Neural cell (in vitro differentiated cells): ENCODE measurements at regions not wholly inside any gene's neighbourhood (a gene's known extent, or its start where the extent isn't known, plus 50 kb on each side); places are given as distances from the start of the nearest gene placed in this dataset.

ENCODE experiments used
- H2AFZ ChIP-seq: fragments of 200-600, 300-800 bp; sonication (generic), shearing (Covaris generic); 2 replicates; pipeline ENCODE4 v1.6.0; 2014; ENCODE audit warnings: low read depth, mild to moderate bottlenecking, antibody characterized with exemption, low read length, moderate library complexity
- H3F3A ChIP-seq: fragments of 200-600 bp; shearing (Covaris generic); 2 replicates; pipeline ENCODE4 v1.6.1; 2016; ENCODE audit warnings: mild to moderate bottlenecking, moderate library complexity, mixed read lengths, antibody characterized with exemption, low read length; ENCODE audit not compliant: insufficient read depth, poor library complexity, severe bottlenecking
- H3K27ac ChIP-seq: fragments of 200-600, 300-800 bp; sonication (generic), shearing (Covaris generic); 2 replicates; pipeline ENCODE4 v1.5.1; 2014; ENCODE audit warnings: mild to moderate bottlenecking, low read length, moderate library complexity
- H3K27me3 ChIP-seq: fragments of 300-800, 200-600 bp; sonication (generic), shearing (Covaris generic); 2 replicates; pipeline ENCODE4 v1.6.0; 2014; ENCODE audit warnings: mild to moderate bottlenecking, low read depth, low read length, moderate library complexity; ENCODE audit not compliant: insufficient read depth
- H3K36me3 ChIP-seq: fragments of 300-800, 200-600 bp; sonication (generic), shearing (Covaris generic); 2 replicates; pipeline ENCODE4 v1.5.1; 2014; ENCODE audit warnings: mild to moderate bottlenecking, antibody characterized with exemption, low read length, moderate library complexity; ENCODE audit not compliant: insufficient read depth
- H3K4me2 ChIP-seq: fragments of 300-800, 200-600 bp; sonication (generic), shearing (Covaris generic); 2 replicates; pipeline ENCODE4 v1.6.0; 2014; ENCODE audit warnings: mild to moderate bottlenecking, low read length
- H3K4me3 ChIP-seq: fragments of 300-800, 200-600 bp; sonication (generic), shearing (Covaris generic); 2 replicates; pipeline ENCODE4 v1.5.1; 2014; ENCODE audit warnings: mild to moderate bottlenecking, low read length, moderate library complexity
- H3K79me2 ChIP-seq: fragments of 200-600 bp; shearing (Covaris generic); replicated peaks from 2 replicates; pipeline ENCODE4 v1.6.0; 2014; ENCODE audit warnings: mild to moderate bottlenecking, low read length, moderate library complexity; ENCODE audit not compliant: insufficient read depth
- H3K9ac ChIP-seq: fragments of 300-800, 200-600 bp; sonication (generic), shearing (Covaris generic); 2 replicates; pipeline ENCODE4 v1.6.1; 2016; ENCODE audit warnings: mild to moderate bottlenecking, low read length, mixed read lengths
- H3K9me2 ChIP-seq: fragments of 200-600 bp; shearing (Covaris generic); 2 replicates; pipeline ENCODE4 v1.6.1; 2016; ENCODE audit warnings: mild to moderate bottlenecking, low read length, mixed read lengths; ENCODE audit not compliant: insufficient read depth
- H3K9me3 ChIP-seq: fragments of 200-600, 300-800 bp; sonication (generic), shearing (Covaris generic); 2 replicates; pipeline ENCODE4 v1.6.1; 2016; ENCODE audit warnings: mild to moderate bottlenecking, mixed run types, low read length, moderate library complexity, mixed read lengths
- H4K20me1 ChIP-seq: fragments of 200-600 bp; shearing (Covaris generic); 2 replicates; pipeline ENCODE4 v1.6.1; 2016; ENCODE audit warnings: mild to moderate bottlenecking, mixed run types; ENCODE audit not compliant: insufficient read depth
- EP300 ChIP-seq: fragments of 450-650 bp; conservative IDR thresholded peaks from 2 replicates; pipeline ENCODE4 v1.6.1; 2014; ENCODE audit warnings: antibody characterized with exemption, mild to moderate bottlenecking, moderate library complexity; ENCODE audit not compliant: poor library complexity, severe bottlenecking
- EZH2 ChIP-seq: fragments of 200-600, 300-800 bp; shearing (Covaris generic), sonication (generic); IDR thresholded peaks from 2 replicates; pipeline ENCODE4 v1.6.1; 2014; ENCODE audit warnings: antibody characterized with exemption, low read length, borderline replicate concordance, mild to moderate bottlenecking; ENCODE audit not compliant: insufficient read depth, poor library complexity, severe bottlenecking
- MXI1 ChIP-seq: fragments of 450-650 bp; conservative IDR thresholded peaks from 2 replicates; pipeline ENCODE4 v1.6.1; 2014; ENCODE audit warnings: antibody characterized with exemption, mild to moderate bottlenecking; ENCODE audit not compliant: poor library complexity, severe bottlenecking
- POLR2AphosphoS5 ChIP-seq: IDR thresholded peaks from 2 replicates; pipeline ENCODE4 v1.6.1; 2012
- RAD21 ChIP-seq: fragments of 450-650 bp; conservative IDR thresholded peaks from 2 replicates; pipeline ENCODE4 v1.6.1; 2014; ENCODE audit warnings: antibody characterized with exemption, mild to moderate bottlenecking, moderate library complexity
- SMC3 ChIP-seq: fragments of 450-650 bp; conservative IDR thresholded peaks from 2 replicates; pipeline ENCODE4 v1.6.1; 2014; ENCODE audit warnings: antibody characterized with exemption, mild to moderate bottlenecking, moderate library complexity; ENCODE audit not compliant: poor library complexity
- TAF1 ChIP-seq: IDR thresholded peaks from 2 replicates; pipeline ENCODE4 v1.6.1; 2012; ENCODE audit warnings: low read depth
- TF ChIP-seq, protein P1 (sequence below): fragments of 450-650 bp; IDR thresholded peaks from 2 replicates; pipeline ENCODE4 v1.5.1; 2014; ENCODE audit warnings: antibody characterized with exemption, mild to moderate bottlenecking, moderate library complexity; ENCODE audit not compliant: poor library complexity, severe bottlenecking
- TF ChIP-seq, protein P2 (sequence below): IDR thresholded peaks from 2 replicates; pipeline ENCODE4 v1.6.1; 2012; ENCODE audit warnings: borderline replicate concordance

DNA sequence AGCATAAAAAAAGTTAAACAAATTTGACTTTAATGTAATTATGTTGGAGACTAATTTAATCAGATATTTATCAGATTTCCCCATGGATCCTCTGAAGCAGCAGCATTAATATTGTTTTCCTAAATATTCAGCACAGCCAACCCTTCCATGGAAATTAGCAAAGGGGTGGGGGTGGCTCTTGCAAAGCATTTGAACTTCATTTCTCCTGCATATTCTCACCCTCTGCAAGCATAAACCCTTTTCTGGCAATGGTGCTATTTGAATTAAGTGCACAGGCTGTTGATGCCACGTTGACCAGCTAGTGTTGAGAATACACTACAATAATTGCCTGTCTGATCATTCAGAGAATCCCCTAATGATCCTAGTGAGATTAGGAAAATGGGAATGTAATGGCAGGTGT lies 488.1 kb upstream of the KLF12 start:
- H2AFZ ChIP-seq: no peak overlapping the region

DNA sequence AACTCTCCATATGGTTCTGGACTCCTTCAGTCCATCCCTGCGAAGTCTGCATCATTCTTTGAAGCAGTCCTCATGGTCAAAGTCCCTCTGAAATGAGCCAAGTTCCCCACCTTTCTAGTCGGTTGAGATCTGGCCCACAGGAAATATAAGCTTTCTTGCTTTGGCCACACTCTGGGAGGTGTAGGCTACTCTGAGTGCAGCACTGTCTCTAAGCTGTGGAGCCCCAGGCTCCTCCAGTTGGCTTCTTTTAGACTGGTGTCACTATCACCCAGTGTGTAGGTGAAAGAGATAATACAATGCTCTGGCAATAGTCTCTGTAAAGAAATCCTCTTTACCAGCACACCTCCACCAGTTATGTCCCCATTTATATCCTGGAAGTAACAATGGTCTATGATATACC lies 486.5 kb upstream of the KLF12 start:
- Histone ChIP-seq H3K4me2 (no peak overlapping the region), H3K4me3 (no peak overlapping the region), H3K27me3 (no peaks in the 10 kb centered on the region), H3K9ac (no peak overlapping the region), H3K79me2 (no peaks in the 10 kb centered on the region), H4K20me1 (no peaks in the 10 kb centered on the region), H3F3A (no peaks in the 10 kb centered on the region), H3K27ac (no peak overlapping the region), H3K9me3 (no peaks in the 10 kb centered on the region), H3K9me2 (no peaks in the 10 kb centered on the region), H3K36me3 (no peaks in the 10 kb centered on the region), H2AFZ (no peak overlapping the region)
- TF ChIP-seq, protein P1, sequence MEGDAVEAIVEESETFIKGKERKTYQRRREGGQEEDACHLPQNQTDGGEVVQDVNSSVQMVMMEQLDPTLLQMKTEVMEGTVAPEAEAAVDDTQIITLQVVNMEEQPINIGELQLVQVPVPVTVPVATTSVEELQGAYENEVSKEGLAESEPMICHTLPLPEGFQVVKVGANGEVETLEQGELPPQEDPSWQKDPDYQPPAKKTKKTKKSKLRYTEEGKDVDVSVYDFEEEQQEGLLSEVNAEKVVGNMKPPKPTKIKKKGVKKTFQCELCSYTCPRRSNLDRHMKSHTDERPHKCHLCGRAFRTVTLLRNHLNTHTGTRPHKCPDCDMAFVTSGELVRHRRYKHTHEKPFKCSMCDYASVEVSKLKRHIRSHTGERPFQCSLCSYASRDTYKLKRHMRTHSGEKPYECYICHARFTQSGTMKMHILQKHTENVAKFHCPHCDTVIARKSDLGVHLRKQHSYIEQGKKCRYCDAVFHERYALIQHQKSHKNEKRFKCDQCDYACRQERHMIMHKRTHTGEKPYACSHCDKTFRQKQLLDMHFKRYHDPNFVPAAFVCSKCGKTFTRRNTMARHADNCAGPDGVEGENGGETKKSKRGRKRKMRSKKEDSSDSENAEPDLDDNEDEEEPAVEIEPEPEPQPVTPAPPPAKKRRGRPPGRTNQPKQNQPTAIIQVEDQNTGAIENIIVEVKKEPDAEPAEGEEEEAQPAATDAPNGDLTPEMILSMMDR: no peak
- TF ChIP-seq EP300: no peak
- no peak for TF ChIP-seq TAF1
- no peak for TF ChIP-seq SMC3
- TF ChIP-seq EZH2: no peak
- no peak for TF ChIP-seq MXI1
- no peak for TF ChIP-seq RAD21
- no peak for TF ChIP-seq POLR2AphosphoS5
- TF ChIP-seq, protein P2, sequence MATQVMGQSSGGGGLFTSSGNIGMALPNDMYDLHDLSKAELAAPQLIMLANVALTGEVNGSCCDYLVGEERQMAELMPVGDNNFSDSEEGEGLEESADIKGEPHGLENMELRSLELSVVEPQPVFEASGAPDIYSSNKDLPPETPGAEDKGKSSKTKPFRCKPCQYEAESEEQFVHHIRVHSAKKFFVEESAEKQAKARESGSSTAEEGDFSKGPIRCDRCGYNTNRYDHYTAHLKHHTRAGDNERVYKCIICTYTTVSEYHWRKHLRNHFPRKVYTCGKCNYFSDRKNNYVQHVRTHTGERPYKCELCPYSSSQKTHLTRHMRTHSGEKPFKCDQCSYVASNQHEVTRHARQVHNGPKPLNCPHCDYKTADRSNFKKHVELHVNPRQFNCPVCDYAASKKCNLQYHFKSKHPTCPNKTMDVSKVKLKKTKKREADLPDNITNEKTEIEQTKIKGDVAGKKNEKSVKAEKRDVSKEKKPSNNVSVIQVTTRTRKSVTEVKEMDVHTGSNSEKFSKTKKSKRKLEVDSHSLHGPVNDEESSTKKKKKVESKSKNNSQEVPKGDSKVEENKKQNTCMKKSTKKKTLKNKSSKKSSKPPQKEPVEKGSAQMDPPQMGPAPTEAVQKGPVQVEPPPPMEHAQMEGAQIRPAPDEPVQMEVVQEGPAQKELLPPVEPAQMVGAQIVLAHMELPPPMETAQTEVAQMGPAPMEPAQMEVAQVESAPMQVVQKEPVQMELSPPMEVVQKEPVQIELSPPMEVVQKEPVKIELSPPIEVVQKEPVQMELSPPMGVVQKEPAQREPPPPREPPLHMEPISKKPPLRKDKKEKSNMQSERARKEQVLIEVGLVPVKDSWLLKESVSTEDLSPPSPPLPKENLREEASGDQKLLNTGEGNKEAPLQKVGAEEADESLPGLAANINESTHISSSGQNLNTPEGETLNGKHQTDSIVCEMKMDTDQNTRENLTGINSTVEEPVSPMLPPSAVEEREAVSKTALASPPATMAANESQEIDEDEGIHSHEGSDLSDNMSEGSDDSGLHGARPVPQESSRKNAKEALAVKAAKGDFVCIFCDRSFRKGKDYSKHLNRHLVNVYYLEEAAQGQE: no peak

More for the DNA sequence above, 488.1 kb upstream of the KLF12 start:
- H3K79me2 ChIP-seq: no peaks in the 10 kb centered on the region
- no peak overlapping the region for H3K4me3 ChIP-seq
- TF ChIP-seq RAD21 (no peak), MXI1 (no peak), EP300 (no peak), EZH2 (no peak), POLR2AphosphoS5 (no peak), SMC3 (no peak), TAF1 (no peak)
- TF ChIP-seq, protein P1: no peak
- TF ChIP-seq, protein P2: no peak
- H3K36me3 ChIP-seq: no peaks in the 10 kb centered on the region
- H3K9ac ChIP-seq: no peak overlapping the region
- H3K27ac ChIP-seq: no peak overlapping the region
- no peaks in the 10 kb centered on the region for H3K9me2 ChIP-seq
- H3K4me2 ChIP-seq: no peak overlapping the region
- H3F3A ChIP-seq: no peaks in the 10 kb centered on the region
- no peaks in the 10 kb centered on the region for H3K27me3 ChIP-seq
- H3K9me3 ChIP-seq: no peaks in the 10 kb centered on the region
- no peaks in the 10 kb centered on the region for H4K20me1 ChIP-seq
